WTC11 (cell line): ENCODE measurements at regions not wholly inside any gene's neighbourhood (a gene's known extent, or its start where the extent isn't known, plus 50 kb on each side); places are given as distances from the start of the nearest gene placed in this dataset.

Experiments used
- ATAC-seq: fragments of 200-7000 bp; cut with Tn5 transposase; 2 replicates; pipeline ENCODE4 v1.10.0; 2021; ENCODE audit warnings: mild to moderate bottlenecking, moderate library complexity
- CTCF ChIA-PET: fragments of 300-600 bp; sonication (Branson Sonifier 250); formaldehyde crosslinking; loops from one replicate; lab custom pipeline; 2021; ENCODE audit warnings: antibody characterized with exemption; lab: Charles Lee
- POLR2A ChIA-PET: fragments of 350-600 bp; sonication (Branson Sonifier 250); formaldehyde crosslinking; loops from one replicate; lab custom pipeline; 2021; ENCODE audit warnings: antibody characterized with exemption; lab: Charles Lee
- DNase-seq: peaks from one replicate; pipeline ENCODE4 v3.0.0; 2021; ENCODE audit warnings: low spot score
- H3K27ac Mint-ChIP-seq: 2 replicates; pipeline ENCODE4 v1.8.0; 2021; ENCODE audit warnings: mixed read lengths
- H3K27me3 Mint-ChIP-seq: 2 replicates; pipeline ENCODE4 v1.8.0; 2021; ENCODE audit warnings: low read depth, mild to moderate bottlenecking, moderate library complexity, mixed read lengths
- H3K36me3 Mint-ChIP-seq: 2 replicates; pipeline ENCODE4 v1.8.0; 2021; ENCODE audit warnings: mixed read lengths
- H3K4me1 Mint-ChIP-seq: 2 replicates; pipeline ENCODE4 v1.8.0; 2022; ENCODE audit warnings: mixed read lengths
- H3K4me3 Mint-ChIP-seq: 2 replicates; pipeline ENCODE4 v1.8.0; 2021; ENCODE audit warnings: mild to moderate bottlenecking, moderate library complexity, mixed read lengths
- H3K9me3 Mint-ChIP-seq: 2 replicates; pipeline ENCODE4 v1.8.0; 2021; ENCODE audit warnings: mixed read lengths
- AFF4 ChIP-seq: sonication (generic); formaldehyde crosslinking; IDR thresholded peaks from 2 replicates; pipeline ENCODE4 v1.8.1; 2023; ENCODE audit warnings: mild to moderate bottlenecking, missing genetic modification reagents, borderline replicate concordance
- AR ChIP-seq: fragments of 250-450 bp; sonication (Bioruptor Pico); IDR thresholded peaks from 2 replicates; pipeline ENCODE4 v1.9.0; 2021; ENCODE audit warnings: mild to moderate bottlenecking
- CREB1 ChIP-seq: sonication (generic); formaldehyde crosslinking; IDR thresholded peaks from 2 replicates; pipeline ENCODE4 v1.8.0; 2023; ENCODE audit warnings: mild to moderate bottlenecking, missing genetic modification reagents
- E2F1 ChIP-seq: sonication (generic); formaldehyde crosslinking; IDR thresholded peaks from 2 replicates; pipeline ENCODE4 v1.8.0; 2022; ENCODE audit warnings: mild to moderate bottlenecking, missing genetic modification reagents
- ELF4 ChIP-seq: sonication (generic); formaldehyde crosslinking; IDR thresholded peaks from 2 replicates; pipeline ENCODE4 v1.8.1; 2022; ENCODE audit warnings: low read depth, mild to moderate bottlenecking, moderate library complexity, missing genetic modification reagents
- ETV6 ChIP-seq: sonication (generic); formaldehyde crosslinking; IDR thresholded peaks from 2 replicates; pipeline ENCODE4 v1.8.1; 2022; ENCODE audit warnings: mild to moderate bottlenecking, missing genetic modification reagents
- FOXP1 ChIP-seq: sonication (generic); formaldehyde crosslinking; IDR thresholded peaks from 2 replicates; pipeline ENCODE4 v1.8.0; 2022; ENCODE audit warnings: missing genetic modification reagents, mild to moderate bottlenecking, moderate library complexity, borderline replicate concordance
- GTF2I ChIP-seq: fragments of 250-450 bp; sonication (Bioruptor Pico); conservative IDR thresholded peaks from 2 replicates; pipeline ENCODE4 v1.4.0; 2021; ENCODE audit warnings: mild to moderate bottlenecking
- JAZF1 ChIP-seq: fragments of 250-450 bp; sonication (Bioruptor Pico); IDR thresholded peaks from 2 replicates; pipeline ENCODE4 v1.9.0; 2021; ENCODE audit warnings: moderate library complexity, mild to moderate bottlenecking, inconsistent platforms
- MLX ChIP-seq: sonication (generic); formaldehyde crosslinking; IDR thresholded peaks from 2 replicates; pipeline ENCODE4 v1.8.1; 2023; ENCODE audit warnings: mild to moderate bottlenecking, missing genetic modification reagents, moderate library complexity
- NR2C2 ChIP-seq: sonication (generic); formaldehyde crosslinking; IDR thresholded peaks from 2 replicates; pipeline ENCODE4 v1.8.0; 2022; ENCODE audit warnings: mild to moderate bottlenecking, missing genetic modification reagents
- NR3C1 ChIP-seq: sonication (generic); formaldehyde crosslinking; conservative IDR thresholded peaks from 2 replicates; pipeline ENCODE4 v1.8.1; 2023; ENCODE audit warnings: low read depth, mild to moderate bottlenecking, missing genetic modification reagents
- OVOL2 ChIP-seq: fragments of 250-450 bp; sonication (Bioruptor Pico); IDR thresholded peaks from 2 replicates; pipeline ENCODE4 v1.9.0; 2021; ENCODE audit warnings: mild to moderate bottlenecking, borderline replicate concordance
- PRRX2 ChIP-seq: fragments of 250-450 bp; sonication (Bioruptor Pico); IDR thresholded peaks from 2 replicates; pipeline ENCODE4 v1.8.0; 2021; ENCODE audit warnings: mild to moderate bottlenecking
- TEAD4 ChIP-seq: sonication (generic); formaldehyde crosslinking; IDR thresholded peaks from 2 replicates; pipeline ENCODE4 v1.8.0; 2022; ENCODE audit warnings: mild to moderate bottlenecking, missing genetic modification reagents
- USF1 ChIP-seq: sonication (generic); formaldehyde crosslinking; IDR thresholded peaks from 2 replicates; pipeline ENCODE4 v1.8.0; 2022; ENCODE audit warnings: mild to moderate bottlenecking, missing genetic modification reagents
- USF2 ChIP-seq: sonication (generic); formaldehyde crosslinking; IDR thresholded peaks from 2 replicates; pipeline ENCODE4 v1.8.1; 2023; ENCODE audit warnings: mild to moderate bottlenecking, missing genetic modification reagents, moderate library complexity
- ZBTB21 ChIP-seq: sonication (generic); formaldehyde crosslinking; IDR thresholded peaks from 2 replicates; pipeline ENCODE4 v1.8.1; 2023; ENCODE audit warnings: mild to moderate bottlenecking, missing genetic modification reagents, borderline replicate concordance
- ZNF219 ChIP-seq: sonication (generic); formaldehyde crosslinking; IDR thresholded peaks from 2 replicates; pipeline ENCODE4 v1.8.0; 2023; ENCODE audit warnings: missing genetic modification reagents, mild to moderate bottlenecking, borderline replicate concordance
- ZNF396 ChIP-seq: fragments of 250-450 bp; sonication (Bioruptor Pico); IDR thresholded peaks from 2 replicates; pipeline ENCODE4 v1.8.0; 2021; ENCODE audit warnings: mild to moderate bottlenecking, moderate library complexity, borderline replicate concordance

- Mint-ChIP-seq H3K4me1 (peaks cover 14% of the 10 kb centered on the region), H3K9me3 (no peaks in the 10 kb centered on the region), H3K4me3 (no peak overlapping the region), H3K27ac (no peak overlapping the region), H3K27me3 (peaks cover 64% of the 10 kb centered on the region), H3K36me3 (no peaks in the 10 kb centered on the region)
- ATAC-seq = no peak
- ChIA-PET CTCF (no interaction called here), POLR2A (no interaction called here)
- TF ChIP-seq FOXP1 (CRISPR knock-in tag) (no peak), USF1 (CRISPR knock-in tag) (no peak), JAZF1 (CRISPR knock-in tag) (no peak), ZNF219 (CRISPR knock-in tag) (no peak), MLX (no peak), TEAD4 (CRISPR knock-in tag) (no peak), ELF4 (CRISPR knock-in tag) (no peak), NR3C1 (CRISPR knock-in tag) (no peak), GTF2I (CRISPR knock-in tag) (no peak), ETV6 (CRISPR knock-in tag) (no peak), AR (CRISPR knock-in tag) (no peak), PRRX2 (CRISPR knock-in tag) (no peak), E2F1 (no peak), ZBTB21 (CRISPR knock-in tag) (no peak), ZNF396 (CRISPR knock-in tag) (no peak), OVOL2 (CRISPR knock-in tag) (no peak), NR2C2 (CRISPR knock-in tag) (no peak), USF2 (CRISPR knock-in tag) (no peak), CREB1 (CRISPR knock-in tag) (no peak), AFF4 (CRISPR knock-in tag) (no peak)
- DNase-seq = no peak
Observed at GRCh38 chr21:15247613-15248012, 182.8 kb upstream of the NRIP1 start.
